ENCODE measurements at regions not wholly inside any gene's neighbourhood (a gene's known extent, or its start where the extent isn't known, plus 50 kb on each side); places are given as distances from the start of the nearest gene placed in this dataset.
"Not testable (repeated sequence)": the region's sequence is repeated elsewhere in the genome, so short reads cannot be mapped to it uniquely, and the experiment has no call there.

- not testable (repeated sequence) for TF ChIP-seq CTCF (conservative IDR thresholded peaks at IDR 0.05); EZH2 (IDR thresholded peaks at IDR 0.05; ENCODE audit: low read depth)
Observed at GRCh38 chr2:91588782-91589223, 2897.3 kb downstream of the RPIA start.
